HEK293 (cell line): ENCODE measurements at regions not wholly inside any gene's neighbourhood (a gene's known extent, or its start where the extent isn't known, plus 50 kb on each side); places are given as distances from the start of the nearest gene placed in this dataset.

Source experiments
- CTCF ChIA-PET: fragments of 350-600 bp; formaldehyde crosslinking; extraction: SDS; loops from one replicate; lab custom pipeline; 2021; ENCODE audit warnings: antibody characterized with exemption; lab: Yijun Ruan, JAX
- POLR2A ChIA-PET: fragments of 300-600 bp; formaldehyde crosslinking; extraction: SDS; loops from one replicate; lab custom pipeline; 2020; ENCODE audit warnings: antibody characterized with exemption, inconsistent platforms; lab: Yijun Ruan, JAX
- H3K27ac ChIP-seq: fragments of 200-500 bp; sonication (Bioruptor generic); 2 replicates; pipeline ENCODE4 v1.5.1; 2014; ENCODE audit warnings: low read depth, low read length, control low read depth, inconsistent platforms; ENCODE audit errors: extremely low read depth
- H3K36me3 ChIP-seq, 2 experiments: fragments of 200-500 bp in 1 of 2; sonication (Bioruptor generic) in 1 of 2; 1 replicate in 1 of 2; 2 replicates in 1 of 2; pipeline ENCODE4 v1.5.1; 2014 to 2017; ENCODE audit warnings: inconsistent platforms in 2 of 2, low read length in 2 of 2; ENCODE audit not compliant: control insufficient read depth in 2 of 2, insufficient read depth in 1 of 2
- H3K4me1 ChIP-seq: fragments of 200-500 bp; sonication (Bioruptor generic); 2 replicates; pipeline ENCODE4 v1.5.1; 2014; ENCODE audit warnings: mild to moderate bottlenecking, low read length, inconsistent platforms; ENCODE audit not compliant: control insufficient read depth, insufficient read depth
- H3K4me3 ChIP-seq: 2 replicates; pipeline ENCODE4 v1.5.1; 2011; ENCODE audit warnings: low read depth, mild to moderate bottlenecking, control low read depth, low read length, moderate library complexity
- H3K9me3 ChIP-seq: fragments of 200-500 bp; sonication (Bioruptor generic); 2 replicates; pipeline ENCODE4 v1.5.1; 2014; ENCODE audit warnings: low read depth, low read length, inconsistent platforms; ENCODE audit not compliant: control insufficient read depth, insufficient read depth
- GFI1B ChIP-seq: fragments of 450-650 bp; formaldehyde crosslinking; IDR thresholded peaks from 2 replicates; pipeline ENCODE4 v1.5.1; 2016; ENCODE audit warnings: missing biosample characterization, missing genetic modification characterization
- GLIS2 ChIP-seq: fragments of 450-650 bp; formaldehyde crosslinking; IDR thresholded peaks from 2 replicates; pipeline ENCODE4 v1.5.1; 2016; ENCODE audit warnings: missing biosample characterization, missing genetic modification characterization
- HOXD13 ChIP-seq: sonication (generic); formaldehyde crosslinking; IDR thresholded peaks from 2 replicates; pipeline ENCODE4 v1.8.0; 2022; ENCODE audit warnings: missing genetic modification reagents, borderline replicate concordance
- KLF16 ChIP-seq: fragments of 450-650 bp; formaldehyde crosslinking; IDR thresholded peaks from 2 replicates; pipeline ENCODE4 v1.5.1; 2017; ENCODE audit warnings: missing biosample characterization, missing genetic modification characterization
- KLF9 ChIP-seq: fragments of 450-650 bp; formaldehyde crosslinking; IDR thresholded peaks from 2 replicates; pipeline ENCODE4 v1.5.1; 2016; ENCODE audit warnings: missing biosample characterization, missing genetic modification characterization, low read depth
- WT1 ChIP-seq: fragments of 450-650 bp; formaldehyde crosslinking; IDR thresholded peaks from 2 replicates; pipeline ENCODE4 v1.5.1; 2016; ENCODE audit warnings: missing biosample characterization, missing genetic modification characterization
- YY2 ChIP-seq: fragments of 450-650 bp; formaldehyde crosslinking; IDR thresholded peaks from 2 replicates; pipeline ENCODE4 v1.5.1; 2016; ENCODE audit warnings: missing biosample characterization, missing genetic modification characterization
- ZBTB21 ChIP-seq: fragments of 450-650 bp; formaldehyde crosslinking; IDR thresholded peaks from 2 replicates; pipeline ENCODE4 v1.5.1; 2017; ENCODE audit warnings: missing biosample characterization, missing genetic modification characterization
- ZNF112 ChIP-seq: fragments of 450-650 bp; formaldehyde crosslinking; IDR thresholded peaks from 2 replicates; pipeline ENCODE4 v1.5.0; 2017; ENCODE audit warnings: missing biosample characterization, missing genetic modification characterization
- ZNF132 ChIP-seq: fragments of 450-650 bp; formaldehyde crosslinking; IDR thresholded peaks from 2 replicates; pipeline ENCODE4 v1.5.1; 2017; ENCODE audit warnings: missing biosample characterization, missing genetic modification characterization, borderline replicate concordance
- ZNF214 ChIP-seq: fragments of 450-650 bp; formaldehyde crosslinking; IDR thresholded peaks from 2 replicates; pipeline ENCODE4 v1.5.1; 2017; ENCODE audit warnings: missing biosample characterization, mild to moderate bottlenecking, missing genetic modification characterization, borderline replicate concordance
- ZNF221 ChIP-seq: fragments of 450-650 bp; formaldehyde crosslinking; IDR thresholded peaks from 2 replicates; pipeline ENCODE4 v1.5.1; 2017; ENCODE audit warnings: missing biosample characterization, missing genetic modification characterization, borderline replicate concordance
- ZNF266 ChIP-seq: fragments of 450-650 bp; formaldehyde crosslinking; IDR thresholded peaks from 2 replicates; pipeline ENCODE4 v1.5.1; 2016; ENCODE audit warnings: missing biosample characterization, missing genetic modification characterization, low read depth
- ZNF391 ChIP-seq: fragments of 450-650 bp; formaldehyde crosslinking; IDR thresholded peaks from 2 replicates; pipeline ENCODE4 v1.5.1; 2016; ENCODE audit warnings: low read depth, missing biosample characterization, missing genetic modification characterization, borderline replicate concordance
- ZNF423 ChIP-seq: fragments of 450-650 bp; formaldehyde crosslinking; IDR thresholded peaks from 2 replicates; pipeline ENCODE4 v1.5.1; 2016; ENCODE audit warnings: missing biosample characterization, missing genetic modification characterization
- ZNF433 ChIP-seq: fragments of 450-650 bp; formaldehyde crosslinking; IDR thresholded peaks from 2 replicates; pipeline ENCODE4 v1.5.1; 2016; ENCODE audit warnings: missing biosample characterization, missing genetic modification characterization, low read depth
- ZNF544 ChIP-seq: fragments of 450-650 bp; formaldehyde crosslinking; IDR thresholded peaks from 2 replicates; pipeline ENCODE4 v1.5.0; 2017; ENCODE audit warnings: missing biosample characterization, missing genetic modification characterization
- ZNF623 ChIP-seq: fragments of 450-650 bp; formaldehyde crosslinking; IDR thresholded peaks from 2 replicates; pipeline ENCODE4 v1.5.1; 2016; ENCODE audit warnings: missing biosample characterization, missing genetic modification characterization
- ZNF660 ChIP-seq: fragments of 450-650 bp; IDR thresholded peaks from 2 replicates; pipeline ENCODE4 v1.5.1; 2018; ENCODE audit warnings: missing biosample characterization, mild to moderate bottlenecking, missing genetic modification characterization
- TF ChIP-seq, protein P1 (sequence below): fragments of 450-650 bp; formaldehyde crosslinking; IDR thresholded peaks from 2 replicates; pipeline ENCODE4 v1.5.1; 2016; ENCODE audit warnings: missing biosample characterization, missing genetic modification characterization, borderline replicate concordance
- TF ChIP-seq, protein P2 (sequence below): fragments of 450-650 bp; formaldehyde crosslinking; IDR thresholded peaks from 2 replicates; pipeline ENCODE4 v1.5.1; 2017; ENCODE audit warnings: missing biosample characterization, missing genetic modification characterization
- TF ChIP-seq, protein P3 (sequence below): fragments of 450-650 bp; formaldehyde crosslinking; conservative IDR thresholded peaks from 2 replicates; pipeline ENCODE4 v1.5.1; 2016; ENCODE audit warnings: low read depth, missing biosample characterization, missing genetic modification characterization

DNA sequence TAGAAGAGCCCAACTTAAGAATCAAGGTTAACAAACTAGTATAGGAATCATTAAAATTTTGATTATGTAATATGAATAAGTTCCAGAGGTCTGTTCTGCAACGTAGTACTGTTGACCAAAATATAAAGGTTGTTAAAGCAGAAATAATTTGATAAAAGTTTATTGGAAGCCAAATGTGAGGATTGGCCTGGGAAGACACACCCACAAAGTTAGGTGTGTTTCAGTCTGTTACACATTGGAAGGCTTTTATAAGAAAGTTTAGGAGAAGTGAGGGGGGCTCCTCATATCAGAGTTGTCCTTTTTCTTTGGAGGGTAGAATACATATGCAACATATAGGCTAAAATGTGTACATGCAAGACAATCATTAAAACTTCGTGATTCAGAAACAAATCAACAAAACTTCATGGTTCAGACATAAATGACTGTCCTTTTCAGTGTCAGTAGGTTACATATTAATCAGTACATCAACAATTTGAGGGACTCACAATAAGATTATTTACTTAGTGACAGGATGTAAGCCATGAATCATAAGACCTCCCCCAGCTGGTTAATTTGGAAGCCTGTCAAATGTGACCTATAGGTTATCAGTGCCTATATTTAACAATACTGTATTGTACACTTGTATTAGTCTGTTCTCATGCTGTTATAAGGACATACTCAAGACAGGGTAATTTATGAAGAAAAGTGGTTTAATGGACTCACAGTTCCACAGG, 245.0 kb upstream of the B3GALT2 start:
- H3K36me3 ChIP-seq, result no peaks in the 10 kb centered on the region
- POLR2A ChIA-PET, result no interaction called here
- H3K27ac ChIP-seq, result no peak overlapping the region
- CTCF ChIA-PET, result no interaction called here
- no peak for TF ChIP-seq ZNF266 (tag by site-specific recombination)
- TF ChIP-seq ZNF214 (tag by site-specific recombination), result no peak
- TF ChIP-seq GFI1B (tag by site-specific recombination), result no peak
- no peak for TF ChIP-seq ZNF623 (tag by site-specific recombination)
- no peak for TF ChIP-seq KLF9
- no peak for TF ChIP-seq YY2
- no peak for TF ChIP-seq ZNF112 (tag by site-specific recombination)
- TF ChIP-seq ZBTB21 (tag by site-specific recombination), result no peak
- TF ChIP-seq ZNF132 (tag by site-specific recombination), result no peak
- TF ChIP-seq, protein P1, sequence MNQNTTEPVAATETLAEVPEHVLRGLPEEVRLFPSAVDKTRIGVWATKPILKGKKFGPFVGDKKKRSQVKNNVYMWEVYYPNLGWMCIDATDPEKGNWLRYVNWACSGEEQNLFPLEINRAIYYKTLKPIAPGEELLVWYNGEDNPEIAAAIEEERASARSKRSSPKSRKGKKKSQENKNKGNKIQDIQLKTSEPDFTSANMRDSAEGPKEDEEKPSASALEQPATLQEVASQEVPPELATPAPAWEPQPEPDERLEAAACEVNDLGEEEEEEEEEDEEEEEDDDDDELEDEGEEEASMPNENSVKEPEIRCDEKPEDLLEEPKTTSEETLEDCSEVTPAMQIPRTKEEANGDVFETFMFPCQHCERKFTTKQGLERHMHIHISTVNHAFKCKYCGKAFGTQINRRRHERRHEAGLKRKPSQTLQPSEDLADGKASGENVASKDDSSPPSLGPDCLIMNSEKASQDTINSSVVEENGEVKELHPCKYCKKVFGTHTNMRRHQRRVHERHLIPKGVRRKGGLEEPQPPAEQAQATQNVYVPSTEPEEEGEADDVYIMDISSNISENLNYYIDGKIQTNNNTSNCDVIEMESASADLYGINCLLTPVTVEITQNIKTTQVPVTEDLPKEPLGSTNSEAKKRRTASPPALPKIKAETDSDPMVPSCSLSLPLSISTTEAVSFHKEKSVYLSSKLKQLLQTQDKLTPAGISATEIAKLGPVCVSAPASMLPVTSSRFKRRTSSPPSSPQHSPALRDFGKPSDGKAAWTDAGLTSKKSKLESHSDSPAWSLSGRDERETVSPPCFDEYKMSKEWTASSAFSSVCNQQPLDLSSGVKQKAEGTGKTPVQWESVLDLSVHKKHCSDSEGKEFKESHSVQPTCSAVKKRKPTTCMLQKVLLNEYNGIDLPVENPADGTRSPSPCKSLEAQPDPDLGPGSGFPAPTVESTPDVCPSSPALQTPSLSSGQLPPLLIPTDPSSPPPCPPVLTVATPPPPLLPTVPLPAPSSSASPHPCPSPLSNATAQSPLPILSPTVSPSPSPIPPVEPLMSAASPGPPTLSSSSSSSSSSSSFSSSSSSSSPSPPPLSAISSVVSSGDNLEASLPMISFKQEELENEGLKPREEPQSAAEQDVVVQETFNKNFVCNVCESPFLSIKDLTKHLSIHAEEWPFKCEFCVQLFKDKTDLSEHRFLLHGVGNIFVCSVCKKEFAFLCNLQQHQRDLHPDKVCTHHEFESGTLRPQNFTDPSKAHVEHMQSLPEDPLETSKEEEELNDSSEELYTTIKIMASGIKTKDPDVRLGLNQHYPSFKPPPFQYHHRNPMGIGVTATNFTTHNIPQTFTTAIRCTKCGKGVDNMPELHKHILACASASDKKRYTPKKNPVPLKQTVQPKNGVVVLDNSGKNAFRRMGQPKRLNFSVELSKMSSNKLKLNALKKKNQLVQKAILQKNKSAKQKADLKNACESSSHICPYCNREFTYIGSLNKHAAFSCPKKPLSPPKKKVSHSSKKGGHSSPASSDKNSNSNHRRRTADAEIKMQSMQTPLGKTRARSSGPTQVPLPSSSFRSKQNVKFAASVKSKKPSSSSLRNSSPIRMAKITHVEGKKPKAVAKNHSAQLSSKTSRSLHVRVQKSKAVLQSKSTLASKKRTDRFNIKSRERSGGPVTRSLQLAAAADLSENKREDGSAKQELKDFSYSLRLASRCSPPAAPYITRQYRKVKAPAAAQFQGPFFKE (tag by site-specific recombination), result no peak
- no peak for TF ChIP-seq WT1 (tag by site-specific recombination)
- TF ChIP-seq ZNF544, result no peak
- TF ChIP-seq, all 188 proteins: peak for 0
- H3K4me3 ChIP-seq, result no peak overlapping the region
- no peaks in the 10 kb centered on the region for H3K4me1 ChIP-seq
- no peaks in the 10 kb centered on the region for H3K9me3 ChIP-seq

DNA sequence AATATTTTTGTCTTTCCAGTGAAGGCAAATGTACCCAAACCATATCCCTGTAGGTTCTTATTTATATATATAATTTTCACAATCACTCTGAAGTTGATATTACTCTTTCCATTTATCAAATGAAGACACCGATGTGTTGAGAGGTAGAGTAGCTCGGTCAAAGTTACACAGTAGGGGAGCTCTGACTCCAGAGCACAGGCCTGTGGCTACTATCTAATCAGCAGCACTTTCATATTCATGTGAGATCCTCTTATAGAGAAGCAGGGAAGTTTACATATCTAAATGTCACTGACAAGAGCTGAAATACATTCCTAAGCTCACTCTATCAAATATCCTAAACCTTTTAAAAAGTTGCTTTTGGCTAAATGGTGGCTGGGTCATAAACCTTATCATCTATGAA, 241.1 kb upstream of the B3GALT2 start:
- TF ChIP-seq ZNF660 (tag by site-specific recombination) (no peak), ZNF423 (tag by site-specific recombination) (no peak), GLIS2 (no peak), KLF16 (tag by site-specific recombination) (no peak), ZNF433 (tag by site-specific recombination) (no peak), ZNF112 (tag by site-specific recombination) (no peak), ZNF221 (tag by site-specific recombination) (no peak), HOXD13 (no peak), ZNF391 (no peak)
- TF ChIP-seq, protein P2, sequence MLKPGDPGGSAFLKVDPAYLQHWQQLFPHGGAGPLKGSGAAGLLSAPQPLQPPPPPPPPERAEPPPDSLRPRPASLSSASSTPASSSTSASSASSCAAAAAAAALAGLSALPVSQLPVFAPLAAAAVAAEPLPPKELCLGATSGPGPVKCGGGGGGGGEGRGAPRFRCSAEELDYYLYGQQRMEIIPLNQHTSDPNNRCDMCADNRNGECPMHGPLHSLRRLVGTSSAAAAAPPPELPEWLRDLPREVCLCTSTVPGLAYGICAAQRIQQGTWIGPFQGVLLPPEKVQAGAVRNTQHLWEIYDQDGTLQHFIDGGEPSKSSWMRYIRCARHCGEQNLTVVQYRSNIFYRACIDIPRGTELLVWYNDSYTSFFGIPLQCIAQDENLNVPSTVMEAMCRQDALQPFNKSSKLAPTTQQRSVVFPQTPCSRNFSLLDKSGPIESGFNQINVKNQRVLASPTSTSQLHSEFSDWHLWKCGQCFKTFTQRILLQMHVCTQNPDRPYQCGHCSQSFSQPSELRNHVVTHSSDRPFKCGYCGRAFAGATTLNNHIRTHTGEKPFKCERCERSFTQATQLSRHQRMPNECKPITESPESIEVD, result no peak
- TF ChIP-seq, protein P3, sequence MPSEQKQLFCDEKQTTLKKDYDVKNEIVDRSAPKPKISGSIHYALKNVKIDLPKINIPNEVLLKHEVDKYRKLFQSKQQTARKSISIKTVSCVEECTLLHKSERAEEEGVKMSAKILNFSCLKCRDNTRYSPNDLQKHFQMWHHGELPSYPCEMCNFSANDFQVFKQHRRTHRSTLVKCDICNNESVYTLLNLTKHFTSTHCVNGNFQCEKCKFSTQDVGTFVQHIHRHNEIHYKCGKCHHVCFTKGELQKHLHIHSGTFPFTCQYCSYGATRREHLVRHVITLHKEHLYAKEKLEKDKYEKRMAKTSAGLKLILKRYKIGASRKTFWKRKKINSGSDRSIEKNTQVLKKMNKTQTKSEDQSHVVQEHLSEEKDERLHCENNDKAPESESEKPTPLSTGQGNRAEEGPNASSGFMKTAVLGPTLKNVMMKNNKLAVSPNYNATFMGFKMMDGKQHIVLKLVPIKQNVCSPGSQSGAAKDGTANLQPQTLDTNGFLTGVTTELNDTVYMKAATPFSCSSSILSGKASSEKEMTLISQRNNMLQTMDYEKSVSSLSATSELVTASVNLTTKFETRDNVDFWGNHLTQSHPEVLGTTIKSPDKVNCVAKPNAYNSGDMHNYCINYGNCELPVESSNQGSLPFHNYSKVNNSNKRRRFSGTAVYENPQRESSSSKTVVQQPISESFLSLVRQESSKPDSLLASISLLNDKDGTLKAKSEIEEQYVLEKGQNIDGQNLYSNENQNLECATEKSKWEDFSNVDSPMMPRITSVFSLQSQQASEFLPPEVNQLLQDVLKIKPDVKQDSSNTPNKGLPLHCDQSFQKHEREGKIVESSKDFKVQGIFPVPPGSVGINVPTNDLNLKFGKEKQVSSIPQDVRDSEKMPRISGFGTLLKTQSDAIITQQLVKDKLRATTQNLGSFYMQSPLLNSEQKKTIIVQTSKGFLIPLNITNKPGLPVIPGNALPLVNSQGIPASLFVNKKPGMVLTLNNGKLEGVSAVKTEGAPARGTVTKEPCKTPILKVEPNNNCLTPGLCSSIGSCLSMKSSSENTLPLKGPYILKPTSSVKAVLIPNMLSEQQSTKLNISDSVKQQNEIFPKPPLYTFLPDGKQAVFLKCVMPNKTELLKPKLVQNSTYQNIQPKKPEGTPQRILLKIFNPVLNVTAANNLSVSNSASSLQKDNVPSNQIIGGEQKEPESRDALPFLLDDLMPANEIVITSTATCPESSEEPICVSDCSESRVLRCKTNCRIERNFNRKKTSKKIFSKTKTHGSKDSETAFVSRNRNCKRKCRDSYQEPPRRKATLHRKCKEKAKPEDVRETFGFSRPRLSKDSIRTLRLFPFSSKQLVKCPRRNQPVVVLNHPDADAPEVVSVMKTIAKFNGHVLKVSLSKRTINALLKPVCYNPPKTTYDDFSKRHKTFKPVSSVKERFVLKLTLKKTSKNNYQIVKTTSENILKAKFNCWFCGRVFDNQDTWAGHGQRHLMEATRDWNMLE (tag by site-specific recombination), result no peak
- TF ChIP-seq, all 188 proteins: peak for 0
- H3K9me3 ChIP-seq, result no peaks in the 10 kb centered on the region
- ChIA-PET POLR2A (no interaction called here), CTCF (interaction anchor here (0.6 kb wide), 1 partner anchor 9 kb away, joined by 3 read pairs; no protein-coding TSS in a partner anchor)
- H3K36me3 ChIP-seq, result no peaks in the 10 kb centered on the region
- no peak overlapping the region for H3K4me3 ChIP-seq
- H3K27ac ChIP-seq, result no peak overlapping the region
- H3K4me1 ChIP-seq, result no peaks in the 10 kb centered on the region
